Bronchial epithelial cell (primary cell): ENCODE measurements at regions not wholly inside any gene's neighbourhood (a gene's known extent, or its start where the extent isn't known, plus 50 kb on each side); places are given as distances from the start of the nearest gene placed in this dataset.

Source experiments
- DNase-seq: peaks from one replicate; pipeline ENCODE4 v3.0.0-alpha.2; 2010; ENCODE audit warnings: low read depth
- FAIRE-seq: peaks from 2 replicates; lab custom pipeline; 2011; peaks lifted over from hg19 to GRCh38; lab: Jason Lieb, UNC
- H3K27me3 ChIP-seq: 2 replicates; pipeline ENCODE4 v1.5.1; 2011; ENCODE audit warnings: low read length; ENCODE audit not compliant: control insufficient read depth, insufficient read depth
- H3K36me3 ChIP-seq: 2 replicates; pipeline ENCODE4 v1.5.1; 2011; ENCODE audit warnings: low read length; ENCODE audit not compliant: control insufficient read depth, insufficient read depth
- H3K4me3 ChIP-seq: 2 replicates; pipeline ENCODE4 v1.5.1; 2011; ENCODE audit warnings: mild to moderate bottlenecking, low read depth, low read length, control low read depth
- CTCF ChIP-seq: IDR thresholded peaks from 2 replicates; pipeline ENCODE4 v1.5.1; 2011; ENCODE audit warnings: mild to moderate bottlenecking, moderate library complexity, low read length, control low read depth, inconsistent platforms; ENCODE audit not compliant: insufficient read depth, severe bottlenecking

GRCh38 chr5:84632418-84632817 is 247.7 kb upstream of the EDIL3 start:
- FAIRE-seq = no peak

GRCh38 chr5:84628918-84629317 is 244.2 kb upstream of the EDIL3 start:
- FAIRE-seq (no peak), DNase-seq (no peak)
- no peak for TF ChIP-seq CTCF
- Histone ChIP-seq H3K36me3 (no peaks in the 10 kb centered on the region), H3K4me3 (no peak overlapping the region), H3K27me3 (no peaks in the 10 kb centered on the region)

More at GRCh38 chr5:84632418-84632817, 247.7 kb upstream of the EDIL3 start:
- no peaks in the 10 kb centered on the region for H3K27me3 ChIP-seq
- DNase-seq = no peak
- no peaks in the 10 kb centered on the region for H3K36me3 ChIP-seq
- no peak overlapping the region for H3K4me3 ChIP-seq
- no peak for TF ChIP-seq CTCF

GRCh38 chr5:84623019-84623418 is 238.3 kb upstream of the EDIL3 start:
- FAIRE-seq (no peak), DNase-seq (no peak)
- Histone ChIP-seq H3K4me3 (no peak overlapping the region), H3K27me3 (no peaks in the 10 kb centered on the region), H3K36me3 (no peaks in the 10 kb centered on the region)
- no peak for TF ChIP-seq CTCF

GRCh38 chr5:84622461-84622860 is 237.8 kb upstream of the EDIL3 start:
- no peaks in the 10 kb centered on the region for H3K27me3 ChIP-seq
- H3K36me3 ChIP-seq = no peaks in the 10 kb centered on the region
- H3K4me3 ChIP-seq = no peak overlapping the region
- TF ChIP-seq CTCF = no peak
- no peak for FAIRE-seq
- no peak for DNase-seq

- Histone ChIP-seq H3K27me3 (no peaks in the 10 kb centered on the region), H3K36me3 (no peaks in the 10 kb centered on the region), H3K4me3 (no peak overlapping the region)
- no peak for TF ChIP-seq CTCF
- DNase-seq (no peak), FAIRE-seq (no peak)
These were observed 233.6 kb upstream of the EDIL3 start for GRCh38 chr5:84618262-84618661.

- Histone ChIP-seq H3K27me3 (no peaks in the 10 kb centered on the region), H3K4me3 (no peak overlapping the region), H3K36me3 (no peaks in the 10 kb centered on the region)
- no peak for FAIRE-seq
- DNase-seq = no peak
- no peak for TF ChIP-seq CTCF
These were observed 230.2 kb upstream of the EDIL3 start for GRCh38 chr5:84614906-84615305.
